Mucosa of stomach (tissue), 1 donor: ENCODE measurements at regions not wholly inside any gene's neighbourhood (a gene's known extent, or its start where the extent isn't known, plus 50 kb on each side); places are given as distances from the start of the nearest gene placed in this dataset.

Experiments
- H3K27me3 ChIP-seq: one replicate; pipeline ENCODE4 v1.7.0; 2013; ENCODE audit warnings: mild to moderate bottlenecking, low read length; ENCODE audit not compliant: control insufficient read depth, insufficient read depth
- H3K36me3 ChIP-seq: one replicate; pipeline ENCODE4 v1.7.0; 2013; ENCODE audit warnings: low read length; ENCODE audit not compliant: control insufficient read depth, insufficient read depth
- H3K4me1 ChIP-seq: one replicate; pipeline ENCODE4 v1.7.0; 2013; ENCODE audit warnings: mild to moderate bottlenecking, low read length; ENCODE audit not compliant: control insufficient read depth, insufficient read depth
- H3K4me3 ChIP-seq: one replicate; pipeline ENCODE4 v1.7.0; 2013; ENCODE audit warnings: low read length
- H3K9ac ChIP-seq: one replicate; pipeline ENCODE4 v1.7.0; 2013; ENCODE audit warnings: mild to moderate bottlenecking, low read length, moderate library complexity
- H3K9me3 ChIP-seq: one replicate; pipeline ENCODE4 v1.7.0; 2013; ENCODE audit warnings: mild to moderate bottlenecking, low read length, moderate library complexity; ENCODE audit not compliant: control insufficient read depth
- donor health status: Pancreatic carcinoma.

- Histone ChIP-seq H3K4me3 (no peak overlapping the region), H3K27me3 (no peaks in the 10 kb centered on the region), H3K4me1 (no peaks in the 10 kb centered on the region)
These were observed 271.3 kb upstream of the TMPO start for GRCh38 chr12:98244136-98244535.

GRCh38 chr12:98253207-98254037, 262.0 kb upstream of the TMPO start:
- no peak overlapping the region for H3K9ac ChIP-seq

More at GRCh38 chr12:98244136-98244535, 271.3 kb upstream of the TMPO start:
- Histone ChIP-seq H3K36me3 (no peaks in the 10 kb centered on the region), H3K9ac (no peak overlapping the region), H3K9me3 (no peaks in the 10 kb centered on the region)

GRCh38 chr12:98256830-98257229, 258.6 kb upstream of the TMPO start:
- H3K4me3 ChIP-seq = no peak overlapping the region
- no peaks in the 10 kb centered on the region for H3K9me3 ChIP-seq
- no peak overlapping the region for H3K9ac ChIP-seq
- no peaks in the 10 kb centered on the region for H3K27me3 ChIP-seq
- no peaks in the 10 kb centered on the region for H3K36me3 ChIP-seq
- no peaks in the 10 kb centered on the region for H3K4me1 ChIP-seq

More at GRCh38 chr12:98253207-98254037, 262.0 kb upstream of the TMPO start:
- H3K4me1 ChIP-seq = no peaks in the 10 kb centered on the region
- H3K36me3 ChIP-seq = no peaks in the 10 kb centered on the region
- no peaks in the 10 kb centered on the region for H3K27me3 ChIP-seq
- H3K9me3 ChIP-seq = no peaks in the 10 kb centered on the region
- H3K4me3 ChIP-seq = no peak overlapping the region

- no peaks in the 10 kb centered on the region for H3K36me3 ChIP-seq
- H3K9me3 ChIP-seq = no peaks in the 10 kb centered on the region
- no peaks in the 10 kb centered on the region for H3K4me1 ChIP-seq
- H3K4me3 ChIP-seq = no peak overlapping the region
- no peak overlapping the region for H3K9ac ChIP-seq
- H3K27me3 ChIP-seq = no peaks in the 10 kb centered on the region
These were observed 255.7 kb upstream of the TMPO start for GRCh38 chr12:98259693-98260092.

GRCh38 chr12:98260276-98260675, 255.1 kb upstream of the TMPO start:
- Histone ChIP-seq H3K4me1 (no peaks in the 10 kb centered on the region), H3K9ac (no peak overlapping the region), H3K9me3 (no peaks in the 10 kb centered on the region), H3K27me3 (no peaks in the 10 kb centered on the region), H3K36me3 (no peaks in the 10 kb centered on the region), H3K4me3 (no peak overlapping the region)

- Histone ChIP-seq H3K9me3 (no peaks in the 10 kb centered on the region), H3K4me1 (no peaks in the 10 kb centered on the region), H3K4me3 (no peak overlapping the region), H3K27me3 (no peaks in the 10 kb centered on the region), H3K36me3 (no peaks in the 10 kb centered on the region), H3K9ac (no peak overlapping the region)
These were observed 252.5 kb upstream of the TMPO start for GRCh38 chr12:98262902-98263301.

- H3K4me3 ChIP-seq = no peak overlapping the region
- no peaks in the 10 kb centered on the region for H3K27me3 ChIP-seq
- no peaks in the 10 kb centered on the region for H3K4me1 ChIP-seq
- H3K9me3 ChIP-seq = no peaks in the 10 kb centered on the region
- no peak overlapping the region for H3K9ac ChIP-seq
- no peaks in the 10 kb centered on the region for H3K36me3 ChIP-seq
These were observed 240.8 kb upstream of the TMPO start for GRCh38 chr12:98274430-98275130.

- no peak overlapping the region for H3K9ac ChIP-seq
- H3K9me3 ChIP-seq = no peaks in the 10 kb centered on the region
- no peaks in the 10 kb centered on the region for H3K36me3 ChIP-seq
- no peak overlapping the region for H3K4me3 ChIP-seq
- no peaks in the 10 kb centered on the region for H3K4me1 ChIP-seq
- H3K27me3 ChIP-seq = no peaks in the 10 kb centered on the region
These were observed 240.3 kb upstream of the TMPO start for GRCh38 chr12:98275131-98275475.

DNA sequence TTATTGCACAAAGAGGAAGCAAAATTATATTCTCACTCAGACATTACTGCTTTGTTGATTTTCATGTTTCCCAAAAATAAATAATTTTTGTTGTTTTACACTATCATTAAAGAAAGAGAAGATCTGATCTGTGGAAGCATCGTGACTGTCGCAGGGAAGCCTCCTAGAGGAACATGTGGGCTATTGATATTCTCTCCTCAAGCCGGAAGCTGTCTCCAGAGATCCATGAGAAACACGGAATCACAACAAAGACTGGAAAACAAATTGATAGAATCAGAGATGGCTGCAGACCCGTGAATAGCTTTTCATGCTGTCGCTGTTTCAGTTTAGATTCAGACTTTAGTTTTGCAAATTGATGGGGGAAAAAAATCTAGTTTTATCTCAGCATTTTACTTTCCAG, 235.2 kb upstream of the TMPO start:
- Histone ChIP-seq H3K4me3 (no peak overlapping the region), H3K27me3 (no peaks in the 10 kb centered on the region), H3K9ac (no peak overlapping the region), H3K9me3 (no peaks in the 10 kb centered on the region), H3K4me1 (no peaks in the 10 kb centered on the region), H3K36me3 (no peaks in the 10 kb centered on the region)

DNA sequence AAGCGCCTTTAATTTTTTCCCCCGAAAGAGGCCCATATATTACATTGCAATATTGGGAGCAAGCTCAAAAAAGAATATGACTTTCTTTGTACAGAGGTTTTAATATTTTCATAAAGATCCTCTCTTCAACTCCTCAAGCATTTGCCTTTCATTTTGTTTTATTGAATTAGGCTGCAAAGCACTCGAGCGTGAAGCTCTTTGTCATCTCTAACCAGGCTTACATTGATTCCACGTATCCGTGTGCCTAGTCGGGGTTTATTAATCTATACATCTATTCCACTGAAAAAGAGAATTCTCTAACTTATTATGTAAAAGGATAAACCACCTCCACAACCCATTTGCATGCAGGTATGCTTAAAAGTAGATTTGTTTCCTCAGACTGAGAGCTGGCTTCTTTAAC, 234.8 kb upstream of the TMPO start:
- Histone ChIP-seq H3K4me3 (no peak overlapping the region), H3K27me3 (no peaks in the 10 kb centered on the region), H3K36me3 (no peaks in the 10 kb centered on the region), H3K4me1 (no peaks in the 10 kb centered on the region), H3K9me3 (no peaks in the 10 kb centered on the region), H3K9ac (no peak overlapping the region)

DNA sequence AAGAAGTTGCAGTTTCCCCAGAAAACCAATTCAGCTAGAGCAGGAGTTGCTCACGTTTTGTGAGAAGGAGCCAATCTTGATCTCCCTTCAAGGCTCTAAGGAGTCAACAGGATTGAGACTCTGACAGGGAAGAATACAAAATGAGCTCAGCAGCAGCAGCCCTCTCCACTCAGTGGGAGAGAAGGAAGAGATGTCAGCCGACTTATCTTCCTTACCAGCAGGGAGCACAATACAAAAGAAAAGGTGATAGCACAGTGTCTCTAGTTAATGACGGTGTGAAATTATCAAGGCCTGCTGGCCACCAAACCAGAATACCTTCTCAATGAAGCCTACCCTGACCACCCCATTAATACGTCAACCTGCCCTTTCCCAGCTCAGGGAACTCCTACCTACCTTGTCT, 223.6 kb upstream of the TMPO start:
- H3K27me3 ChIP-seq = no peaks in the 10 kb centered on the region
- no peaks in the 10 kb centered on the region for H3K4me1 ChIP-seq
- no peaks in the 10 kb centered on the region for H3K36me3 ChIP-seq
- H3K9ac ChIP-seq = no peak overlapping the region
- no peak overlapping the region for H3K4me3 ChIP-seq
- no peaks in the 10 kb centered on the region for H3K9me3 ChIP-seq

DNA sequence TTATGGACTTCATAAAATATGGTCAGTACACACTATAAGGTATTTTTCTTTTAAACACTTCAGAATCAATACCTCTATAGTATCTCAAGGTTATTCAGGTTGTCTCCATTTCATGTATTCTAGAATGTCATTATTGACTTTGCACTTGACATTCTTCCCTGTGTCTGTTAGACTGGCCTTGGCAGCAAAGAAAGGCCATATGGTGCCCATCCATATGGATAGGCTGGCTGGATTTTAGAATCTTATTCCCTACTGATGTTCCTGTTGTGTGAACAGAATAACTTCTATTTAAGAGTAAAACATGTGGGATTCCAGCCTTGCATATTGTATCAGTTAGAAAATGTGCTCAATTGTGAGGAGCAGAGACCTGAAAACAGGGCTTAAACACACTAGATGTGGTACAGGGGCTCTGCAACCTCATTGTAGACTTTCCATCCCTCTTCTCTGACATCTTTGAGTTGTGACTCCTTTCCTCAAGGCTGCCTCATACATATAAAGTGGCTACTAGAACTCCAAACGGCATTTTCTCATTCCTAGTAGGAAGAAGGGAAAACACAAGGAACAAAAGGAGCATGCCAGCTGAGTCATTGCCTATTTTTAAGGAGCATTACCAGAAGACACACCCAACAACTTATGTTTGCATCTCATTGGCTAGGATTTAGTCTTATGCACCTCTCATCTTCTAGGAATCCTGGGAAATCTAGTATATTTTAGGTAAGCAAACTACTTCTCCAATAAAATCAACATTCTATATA, 221.2 kb upstream of the TMPO start:
- H3K4me1 ChIP-seq = no peaks in the 10 kb centered on the region
- no peak overlapping the region for H3K9ac ChIP-seq
- H3K9me3 ChIP-seq = no peaks in the 10 kb centered on the region
- H3K4me3 ChIP-seq = no peak overlapping the region
- no peaks in the 10 kb centered on the region for H3K36me3 ChIP-seq
- H3K27me3 ChIP-seq = no peaks in the 10 kb centered on the region
